ENCODE measurements at regions not wholly inside any gene's neighbourhood (a gene's known extent, or its start where the extent isn't known, plus 50 kb on each side); places are given as distances from the start of the nearest gene placed in this dataset.

DNA sequence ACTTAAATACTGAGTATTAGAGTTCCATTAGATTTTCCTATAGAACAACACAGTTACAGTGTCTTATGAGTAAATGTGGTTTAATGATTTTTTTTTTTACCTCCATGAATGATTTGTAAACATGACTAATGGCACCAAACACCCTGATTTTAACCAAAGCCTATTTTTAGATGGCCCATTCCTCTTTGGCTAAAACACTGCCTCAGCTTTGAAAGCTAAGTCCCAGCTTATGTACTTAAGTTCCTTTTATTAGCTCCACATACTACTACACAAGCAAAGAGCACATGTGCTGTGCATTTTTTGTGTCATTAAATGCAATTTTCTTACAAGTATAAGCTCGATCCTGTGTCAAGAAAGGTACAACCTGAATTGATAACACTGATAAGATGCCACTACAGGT, 575.6 kb upstream of the PITX2 start:
- TF ChIP-seq POLR2A (IDR thresholded peaks at IDR 0.05; ENCODE audit: low read depth, low read length) (no peak), POLR2AphosphoS5 (IDR thresholded peaks at IDR 0.05; ENCODE audit: low read depth, low read length) (no peak), TAF1 (IDR thresholded peaks at IDR 0.05; ENCODE audit: low read depth, low read length) (no peak), PAX5 (IDR thresholded peaks at IDR 0.05; ENCODE audit: insufficient read depth, low read length, severe bottlenecking) (no peak)
